SK-N-SH treated with all-trans-retinoic acid at 6 μM for 48 hours (cell line): ENCODE measurements at regions not wholly inside any gene's neighbourhood (a gene's known extent, or its start where the extent isn't known, plus 50 kb on each side); places are given as distances from the start of the nearest gene placed in this dataset.

Experiments
- ATAC-seq: fragments of 200-7000 bp; cut with Tn5 transposase; 3 replicates; pipeline ENCODE4 v1.9.1; 2020; ENCODE audit warnings: mild to moderate bottlenecking, moderate library complexity
- ARNTL ChIP-seq: fragments of 450-650 bp; formaldehyde crosslinking; IDR thresholded peaks from 2 replicates; pipeline ENCODE4 v1.5.0; 2020; ENCODE audit warnings: low read depth, mild to moderate bottlenecking, moderate library complexity, borderline replicate concordance
- BACH2 ChIP-seq: fragments of 250-450 bp; sonication (Bioruptor Pico); IDR thresholded peaks from 2 replicates; pipeline ENCODE4 v1.9.0; 2021; ENCODE audit warnings: mild to moderate bottlenecking, borderline replicate concordance
- CREB5 ChIP-seq: fragments of 250-450 bp; sonication (Bioruptor Pico); IDR thresholded peaks from 2 replicates; pipeline ENCODE4 v1.5.1; 2020; ENCODE audit warnings: low read depth, mild to moderate bottlenecking, moderate library complexity
- CSDC2 ChIP-seq: fragments of 250-450 bp; sonication (Bioruptor Pico); IDR thresholded peaks from 2 replicates; pipeline ENCODE4 v1.5.0; 2020; ENCODE audit warnings: mild to moderate bottlenecking, moderate library complexity
- ISL1 ChIP-seq: fragments of 250-450 bp; sonication (Bioruptor Pico); IDR thresholded peaks from 2 replicates; pipeline ENCODE4 v2.1.2; 2022; ENCODE audit warnings: mild to moderate bottlenecking, moderate library complexity
- OSR1 ChIP-seq: fragments of 250-450 bp; sonication (Bioruptor Pico); IDR thresholded peaks from 2 replicates; pipeline ENCODE4 v1.8.0; 2022; ENCODE audit warnings: moderate library complexity, mild to moderate bottlenecking, inconsistent platforms
- POU6F1 ChIP-seq: fragments of 250-450 bp; sonication (Bioruptor Pico); IDR thresholded peaks from 2 replicates; pipeline ENCODE4 v1.8.0; 2021; ENCODE audit warnings: low read depth, mild to moderate bottlenecking, moderate library complexity, borderline replicate concordance
- PPARA ChIP-seq: fragments of 250-450 bp; sonication (Bioruptor Pico); IDR thresholded peaks from 2 replicates; pipeline ENCODE4 v1.5.0; 2020; ENCODE audit warnings: mild to moderate bottlenecking, borderline replicate concordance
- RARB ChIP-seq: fragments of 250-450 bp; sonication (Bioruptor Pico); IDR thresholded peaks from 2 replicates; pipeline ENCODE4 v1.8.0; 2021; ENCODE audit warnings: mild to moderate bottlenecking, moderate library complexity
- SNAI2 ChIP-seq: fragments of 250-450 bp; sonication (Bioruptor Pico); IDR thresholded peaks from 2 replicates; pipeline ENCODE4 v1.5.0; 2020; ENCODE audit warnings: mild to moderate bottlenecking, moderate library complexity
- TCF4 ChIP-seq: fragments of 250-450 bp; sonication (Bioruptor Pico); IDR thresholded peaks from 2 replicates; pipeline ENCODE4 v1.8.0; 2021; ENCODE audit warnings: mild to moderate bottlenecking, moderate library complexity, borderline replicate concordance
- TOX ChIP-seq: fragments of 250-450 bp; sonication (Bioruptor Pico); IDR thresholded peaks from 2 replicates; pipeline ENCODE4 v1.8.0; 2021; ENCODE audit warnings: mild to moderate bottlenecking, moderate library complexity, borderline replicate concordance
- ZFP3 ChIP-seq: fragments of 250-450 bp; sonication (Bioruptor Pico); IDR thresholded peaks from 2 replicates; pipeline ENCODE4 v1.5.0; 2020; ENCODE audit warnings: mild to moderate bottlenecking, moderate library complexity
- ZFP30 ChIP-seq: fragments of 450-650 bp; formaldehyde crosslinking; IDR thresholded peaks from 2 replicates; pipeline ENCODE4 v1.5.0; 2022; ENCODE audit warnings: mild to moderate bottlenecking, moderate library complexity
- ZNF565 ChIP-seq: fragments of 450-650 bp; formaldehyde crosslinking; conservative IDR thresholded peaks from 2 replicates; pipeline ENCODE4 v1.5.0; 2020; ENCODE audit warnings: low read depth, mild to moderate bottlenecking, moderate library complexity
- ZNF70 ChIP-seq: fragments of 450-650 bp; formaldehyde crosslinking; IDR thresholded peaks from 2 replicates; pipeline ENCODE4 v1.5.0; 2020; ENCODE audit warnings: mild to moderate bottlenecking, moderate library complexity
- ZNF8 ChIP-seq: fragments of 450-650 bp; formaldehyde crosslinking; IDR thresholded peaks from 2 replicates; pipeline ENCODE4 v1.5.0; 2020; ENCODE audit warnings: mild to moderate bottlenecking, moderate library complexity
- TF ChIP-seq, protein P1 (sequence below): fragments of 250-450 bp; sonication (Bioruptor Pico); IDR thresholded peaks from 2 replicates; pipeline ENCODE4 v1.5.0; 2020; ENCODE audit warnings: mild to moderate bottlenecking, moderate library complexity
- TF ChIP-seq, protein P2 (sequence below): fragments of 250-450 bp; sonication (Bioruptor Pico); IDR thresholded peaks from 2 replicates; pipeline ENCODE4 v1.8.0; 2020; ENCODE audit warnings: mild to moderate bottlenecking, moderate library complexity, borderline replicate concordance
- TF ChIP-seq, protein P3 (sequence below): fragments of 250-450 bp; sonication (Bioruptor Pico); IDR thresholded peaks from 2 replicates; pipeline ENCODE4 v1.5.1; 2021; ENCODE audit warnings: mild to moderate bottlenecking, moderate library complexity

- TF ChIP-seq CREB5 (no peak), POU6F1 (no peak), RARB (CRISPR knock-in tag) (no peak), BACH2 (no peak), TOX (CRISPR knock-in tag) (no peak), PPARA (CRISPR knock-in tag) (no peak), TCF4 (CRISPR knock-in tag) (no peak), ARNTL (CRISPR knock-in tag) (no peak), SNAI2 (CRISPR knock-in tag) (no peak), ISL1 (no peak), CSDC2 (no peak), OSR1 (CRISPR knock-in tag) (no peak), ZNF70 (CRISPR knock-in tag) (no peak), ZFP3 (CRISPR knock-in tag) (no peak), ZNF8 (CRISPR knock-in tag) (no peak)
- TF ChIP-seq, protein P1, sequence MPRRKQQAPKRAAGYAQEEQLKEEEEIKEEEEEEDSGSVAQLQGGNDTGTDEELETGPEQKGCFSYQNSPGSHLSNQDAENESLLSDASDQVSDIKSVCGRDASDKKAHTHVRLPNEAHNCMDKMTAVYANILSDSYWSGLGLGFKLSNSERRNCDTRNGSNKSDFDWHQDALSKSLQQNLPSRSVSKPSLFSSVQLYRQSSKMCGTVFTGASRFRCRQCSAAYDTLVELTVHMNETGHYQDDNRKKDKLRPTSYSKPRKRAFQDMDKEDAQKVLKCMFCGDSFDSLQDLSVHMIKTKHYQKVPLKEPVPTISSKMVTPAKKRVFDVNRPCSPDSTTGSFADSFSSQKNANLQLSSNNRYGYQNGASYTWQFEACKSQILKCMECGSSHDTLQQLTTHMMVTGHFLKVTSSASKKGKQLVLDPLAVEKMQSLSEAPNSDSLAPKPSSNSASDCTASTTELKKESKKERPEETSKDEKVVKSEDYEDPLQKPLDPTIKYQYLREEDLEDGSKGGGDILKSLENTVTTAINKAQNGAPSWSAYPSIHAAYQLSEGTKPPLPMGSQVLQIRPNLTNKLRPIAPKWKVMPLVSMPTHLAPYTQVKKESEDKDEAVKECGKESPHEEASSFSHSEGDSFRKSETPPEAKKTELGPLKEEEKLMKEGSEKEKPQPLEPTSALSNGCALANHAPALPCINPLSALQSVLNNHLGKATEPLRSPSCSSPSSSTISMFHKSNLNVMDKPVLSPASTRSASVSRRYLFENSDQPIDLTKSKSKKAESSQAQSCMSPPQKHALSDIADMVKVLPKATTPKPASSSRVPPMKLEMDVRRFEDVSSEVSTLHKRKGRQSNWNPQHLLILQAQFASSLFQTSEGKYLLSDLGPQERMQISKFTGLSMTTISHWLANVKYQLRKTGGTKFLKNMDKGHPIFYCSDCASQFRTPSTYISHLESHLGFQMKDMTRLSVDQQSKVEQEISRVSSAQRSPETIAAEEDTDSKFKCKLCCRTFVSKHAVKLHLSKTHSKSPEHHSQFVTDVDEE (CRISPR knock-in tag): no peak
- TF ChIP-seq, protein P2, sequence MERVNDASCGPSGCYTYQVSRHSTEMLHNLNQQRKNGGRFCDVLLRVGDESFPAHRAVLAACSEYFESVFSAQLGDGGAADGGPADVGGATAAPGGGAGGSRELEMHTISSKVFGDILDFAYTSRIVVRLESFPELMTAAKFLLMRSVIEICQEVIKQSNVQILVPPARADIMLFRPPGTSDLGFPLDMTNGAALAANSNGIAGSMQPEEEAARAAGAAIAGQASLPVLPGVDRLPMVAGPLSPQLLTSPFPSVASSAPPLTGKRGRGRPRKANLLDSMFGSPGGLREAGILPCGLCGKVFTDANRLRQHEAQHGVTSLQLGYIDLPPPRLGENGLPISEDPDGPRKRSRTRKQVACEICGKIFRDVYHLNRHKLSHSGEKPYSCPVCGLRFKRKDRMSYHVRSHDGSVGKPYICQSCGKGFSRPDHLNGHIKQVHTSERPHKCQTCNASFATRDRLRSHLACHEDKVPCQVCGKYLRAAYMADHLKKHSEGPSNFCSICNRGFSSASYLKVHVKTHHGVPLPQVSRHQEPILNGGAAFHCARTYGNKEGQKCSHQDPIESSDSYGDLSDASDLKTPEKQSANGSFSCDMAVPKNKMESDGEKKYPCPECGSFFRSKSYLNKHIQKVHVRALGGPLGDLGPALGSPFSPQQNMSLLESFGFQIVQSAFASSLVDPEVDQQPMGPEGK: no peak
- TF ChIP-seq, all 23 proteins: peak for 0
- no peak for ATAC-seq
Observed at GRCh38 chr10:120977897-120978296, 126.7 kb downstream of the WDR11 start.

- ATAC-seq: no peak
Observed at GRCh38 chr10:120978589-120979252, 127.6 kb downstream of the WDR11 start.

GRCh38 chr10:120979435-120980278 lies 128.5 kb downstream of the WDR11 start:
- ATAC-seq: no peak
- TF ChIP-seq ZFP30 (no peak), TOX (CRISPR knock-in tag) (no peak), TCF4 (CRISPR knock-in tag) (no peak), CREB5 (no peak)

More at GRCh38 chr10:120978589-120979252, 127.6 kb downstream of the WDR11 start:
- TF ChIP-seq ZNF565 (CRISPR knock-in tag) (no peak), ZFP3 (CRISPR knock-in tag) (no peak), PPARA (CRISPR knock-in tag) (no peak), OSR1 (CRISPR knock-in tag) (no peak)
- TF ChIP-seq, protein P3, sequence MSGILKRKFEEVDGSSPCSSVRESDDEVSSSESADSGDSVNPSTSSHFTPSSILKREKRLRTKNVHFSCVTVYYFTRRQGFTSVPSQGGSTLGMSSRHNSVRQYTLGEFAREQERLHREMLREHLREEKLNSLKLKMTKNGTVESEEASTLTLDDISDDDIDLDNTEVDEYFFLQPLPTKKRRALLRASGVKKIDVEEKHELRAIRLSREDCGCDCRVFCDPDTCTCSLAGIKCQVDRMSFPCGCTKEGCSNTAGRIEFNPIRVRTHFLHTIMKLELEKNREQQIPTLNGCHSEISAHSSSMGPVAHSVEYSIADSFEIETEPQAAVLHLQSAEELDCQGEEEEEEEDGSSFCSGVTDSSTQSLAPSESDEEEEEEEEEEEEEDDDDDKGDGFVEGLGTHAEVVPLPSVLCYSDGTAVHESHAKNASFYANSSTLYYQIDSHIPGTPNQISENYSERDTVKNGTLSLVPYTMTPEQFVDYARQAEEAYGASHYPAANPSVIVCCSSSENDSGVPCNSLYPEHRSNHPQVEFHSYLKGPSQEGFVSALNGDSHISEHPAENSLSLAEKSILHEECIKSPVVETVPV: no peak
